ENCODE measurements at regions not wholly inside any gene's neighbourhood (a gene's known extent, or its start where the extent isn't known, plus 50 kb on each side); places are given as distances from the start of the nearest gene placed in this dataset.

GRCh38 chr3:82999777-83000176 is 1238.3 kb upstream of the GBE1 start:
- TF ChIP-seq, protein P1, sequence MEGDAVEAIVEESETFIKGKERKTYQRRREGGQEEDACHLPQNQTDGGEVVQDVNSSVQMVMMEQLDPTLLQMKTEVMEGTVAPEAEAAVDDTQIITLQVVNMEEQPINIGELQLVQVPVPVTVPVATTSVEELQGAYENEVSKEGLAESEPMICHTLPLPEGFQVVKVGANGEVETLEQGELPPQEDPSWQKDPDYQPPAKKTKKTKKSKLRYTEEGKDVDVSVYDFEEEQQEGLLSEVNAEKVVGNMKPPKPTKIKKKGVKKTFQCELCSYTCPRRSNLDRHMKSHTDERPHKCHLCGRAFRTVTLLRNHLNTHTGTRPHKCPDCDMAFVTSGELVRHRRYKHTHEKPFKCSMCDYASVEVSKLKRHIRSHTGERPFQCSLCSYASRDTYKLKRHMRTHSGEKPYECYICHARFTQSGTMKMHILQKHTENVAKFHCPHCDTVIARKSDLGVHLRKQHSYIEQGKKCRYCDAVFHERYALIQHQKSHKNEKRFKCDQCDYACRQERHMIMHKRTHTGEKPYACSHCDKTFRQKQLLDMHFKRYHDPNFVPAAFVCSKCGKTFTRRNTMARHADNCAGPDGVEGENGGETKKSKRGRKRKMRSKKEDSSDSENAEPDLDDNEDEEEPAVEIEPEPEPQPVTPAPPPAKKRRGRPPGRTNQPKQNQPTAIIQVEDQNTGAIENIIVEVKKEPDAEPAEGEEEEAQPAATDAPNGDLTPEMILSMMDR (IDR thresholded peaks at IDR 0.05): no peak
- DNase-seq (ENCODE audit: low spot score) (no peak), ATAC-seq (ENCODE audit: low FRiP score) (no peak)

GRCh38 chr3:82978368-82978767 is 1216.9 kb upstream of the GBE1 start:
- DNase-seq (ENCODE audit: low spot score): no peak

DNA sequence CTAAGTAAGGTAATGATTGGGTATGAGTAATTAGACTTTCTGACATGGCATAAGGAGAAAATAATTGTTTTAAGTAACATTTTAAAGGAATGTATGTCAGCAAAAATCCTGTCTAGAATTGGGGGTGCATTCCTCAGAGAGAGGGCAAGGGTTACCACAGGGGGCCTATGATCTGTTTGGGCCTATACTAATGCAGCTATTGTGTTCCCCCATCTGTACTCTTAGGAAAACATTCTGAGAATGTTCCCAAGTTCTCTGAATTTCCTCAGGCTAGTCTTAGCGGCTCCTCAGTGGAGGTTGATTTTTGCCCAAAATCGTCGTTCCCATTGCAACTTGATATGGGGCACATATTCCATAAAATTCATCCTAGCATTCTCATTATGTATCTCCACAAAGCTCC is 1216.4 kb upstream of the GBE1 start:
- TF ChIP-seq, protein P1 (IDR thresholded peaks at IDR 0.05): no peak
- no peak for ATAC-seq (ENCODE audit: low FRiP score)
- no peak for DNase-seq (ENCODE audit: low spot score)

More at GRCh38 chr3:82978368-82978767, 1216.9 kb upstream of the GBE1 start:
- no peak for ATAC-seq (ENCODE audit: low FRiP score)
- TF ChIP-seq, protein P1 (IDR thresholded peaks at IDR 0.05): no peak

- TF ChIP-seq, protein P1 (IDR thresholded peaks at IDR 0.05): no peak
- DNase-seq (ENCODE audit: low spot score) (no peak), ATAC-seq (ENCODE audit: low FRiP score) (no peak)
Observed at GRCh38 chr3:82973791-82974190, 1212.3 kb upstream of the GBE1 start.

DNA sequence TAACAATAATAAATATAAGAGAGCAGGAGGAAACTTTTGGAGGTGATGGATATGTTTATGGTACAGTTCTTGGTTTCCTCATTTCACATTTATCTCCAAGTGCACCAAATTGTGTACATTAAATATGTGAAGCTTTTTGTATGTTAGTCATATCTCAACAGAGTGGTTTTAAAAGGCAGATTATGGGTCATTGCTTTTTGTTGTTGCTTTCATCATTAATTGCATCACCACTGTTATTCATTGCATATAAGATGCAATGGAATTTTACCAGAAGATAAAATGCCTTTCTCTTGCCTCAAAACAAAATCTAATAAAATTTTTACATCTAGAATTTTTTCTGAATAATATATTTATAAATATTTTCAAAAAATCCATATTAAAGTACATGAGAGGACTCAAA is 1198.9 kb upstream of the GBE1 start:
- ATAC-seq (ENCODE audit: low FRiP score) (no peak), DNase-seq (ENCODE audit: low spot score) (no peak)
- TF ChIP-seq, protein P1 (IDR thresholded peaks at IDR 0.05): no peak

- TF ChIP-seq, protein P1 (IDR thresholded peaks at IDR 0.05): no peak
- DNase-seq (ENCODE audit: low spot score) (no peak), ATAC-seq (ENCODE audit: low FRiP score) (no peak)
Observed at GRCh38 chr3:82957696-82958095, 1196.3 kb upstream of the GBE1 start.

GRCh38 chr3:82957079-82957478 is 1195.6 kb upstream of the GBE1 start:
- TF ChIP-seq, protein P1 (IDR thresholded peaks at IDR 0.05): no peak
- ATAC-seq (ENCODE audit: low FRiP score): no peak
- DNase-seq (ENCODE audit: low spot score): no peak
